HCEC 1CT (cell line): ENCODE measurements at regions not wholly inside any gene's neighbourhood (a gene's known extent, or its start where the extent isn't known, plus 50 kb on each side); places are given as distances from the start of the nearest gene placed in this dataset.

ENCODE experiments used
- DNase-seq: peaks from one replicate; pipeline ENCODE4 v3.0.0-alpha.2; 2017

DNA sequence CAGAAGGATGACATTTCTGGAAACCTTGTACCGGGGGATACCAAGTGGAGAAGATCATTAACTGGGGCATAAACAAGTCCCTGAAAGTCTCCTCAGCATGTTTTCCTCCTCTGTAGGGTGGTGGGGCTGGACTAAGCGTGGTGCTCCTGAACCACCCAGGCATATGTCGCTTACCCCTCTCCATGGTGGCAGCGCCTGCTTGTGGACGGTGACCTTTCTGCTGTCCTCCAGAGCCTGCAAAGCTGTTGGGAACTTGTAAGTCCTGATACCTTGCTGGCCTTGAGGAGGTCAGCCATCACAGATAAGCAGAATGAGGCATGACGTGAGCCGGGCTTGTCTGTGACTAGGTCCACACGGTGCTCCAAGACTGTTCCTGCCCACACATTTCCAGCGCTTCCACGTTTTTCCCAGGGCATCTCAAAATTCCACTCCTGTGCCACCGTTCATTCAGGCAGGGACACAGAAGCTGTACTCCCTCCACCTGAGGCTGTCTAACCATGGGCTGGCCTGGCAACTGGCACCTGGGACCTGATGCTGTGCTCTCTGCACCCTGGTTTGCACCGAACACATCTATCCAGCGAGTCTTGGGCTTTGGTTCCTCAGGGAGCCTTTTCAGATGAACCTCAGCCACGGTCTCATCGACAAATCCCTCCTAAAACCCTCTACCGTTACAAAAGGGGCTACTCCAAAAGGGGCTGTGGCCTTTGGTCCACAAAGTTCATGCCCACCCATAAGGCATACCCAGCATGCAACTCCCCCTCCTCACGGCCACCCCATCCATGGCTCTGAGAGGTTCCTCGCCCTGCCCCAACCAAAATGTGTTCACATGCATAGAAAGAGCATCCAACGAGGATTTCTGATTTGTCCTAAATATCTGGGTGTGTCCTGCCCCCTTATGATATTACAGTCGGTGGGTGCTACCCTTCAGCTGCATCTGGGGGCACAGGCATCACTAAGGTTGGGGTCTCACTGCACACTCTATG, 199.6 kb upstream of the DIO3 start:
- no peak for DNase-seq

DNA sequence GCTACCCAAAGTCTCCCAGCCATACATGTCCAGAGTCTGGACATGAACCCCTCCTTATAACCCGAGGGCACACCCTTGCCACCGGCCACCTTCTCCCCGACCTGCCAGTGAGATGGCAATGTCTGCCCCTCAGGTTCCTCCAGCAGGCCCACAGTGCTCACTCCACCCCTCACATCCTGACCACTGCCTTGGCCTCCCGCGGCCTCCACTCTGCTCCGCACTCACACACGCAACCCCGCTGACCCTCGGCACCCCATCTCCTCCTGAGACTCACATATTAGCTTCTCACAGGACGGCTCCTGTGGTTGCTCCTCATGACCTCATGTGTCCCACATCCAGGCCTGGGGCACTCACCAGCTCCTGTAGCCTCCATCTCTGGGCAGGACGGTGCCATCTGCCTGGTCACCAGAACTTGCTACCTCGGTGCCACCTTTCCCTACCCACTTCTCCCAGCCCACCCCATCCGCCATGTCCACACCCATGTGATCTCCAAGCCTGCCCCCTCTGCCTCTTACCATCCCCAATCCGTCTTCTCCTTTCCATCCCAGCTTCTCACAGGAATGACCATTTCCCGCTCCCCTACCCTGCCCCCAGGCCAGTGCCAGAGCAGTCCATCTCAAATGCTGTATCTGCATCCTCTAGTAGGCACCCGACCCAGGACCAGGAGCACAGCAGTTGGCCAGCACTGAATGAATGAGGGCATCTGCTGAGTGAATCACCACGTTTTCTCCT, 198.6 kb upstream of the DIO3 start:
- no peak for DNase-seq

DNA sequence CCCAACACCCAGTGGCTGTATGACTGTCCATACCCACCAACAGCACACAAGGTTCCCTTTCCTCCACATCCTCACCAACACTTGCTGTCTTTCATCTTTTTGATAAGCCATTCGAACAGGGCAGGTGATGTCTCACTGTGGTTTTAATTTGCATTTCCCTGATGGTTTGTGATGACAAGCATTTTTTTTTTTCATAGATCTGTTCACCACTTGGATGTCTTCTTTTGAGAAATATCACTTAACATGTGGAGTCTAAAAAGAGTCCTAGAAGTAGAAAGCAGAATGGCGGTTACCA, 198.1 kb upstream of the DIO3 start:
- no peak for DNase-seq

DNA sequence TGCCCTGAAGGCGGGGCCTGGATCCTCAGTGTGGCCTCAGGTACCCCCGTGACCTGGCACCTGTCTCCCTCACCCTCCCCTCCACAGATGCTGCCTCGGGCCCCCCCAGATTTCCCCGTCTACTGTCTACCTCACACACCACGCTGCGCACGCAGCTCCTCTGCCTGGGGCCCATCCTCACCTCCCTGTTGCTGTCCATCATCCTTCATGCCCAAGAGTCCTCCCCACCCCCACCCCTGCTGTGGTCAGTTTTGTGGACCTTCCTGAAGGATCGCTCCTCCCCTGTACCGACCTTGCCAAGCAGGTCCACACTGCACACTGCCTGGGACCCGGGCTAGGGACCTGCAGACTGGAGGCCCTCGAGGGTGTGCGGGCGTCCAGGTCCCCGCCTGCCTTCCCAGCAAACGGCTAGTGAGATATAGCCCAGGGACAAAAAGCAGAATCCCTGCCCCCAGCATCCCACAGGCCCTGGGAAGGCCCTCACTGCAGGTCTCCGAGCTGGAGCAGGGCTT, 197.4 kb upstream of the DIO3 start:
- no peak for DNase-seq

DNA sequence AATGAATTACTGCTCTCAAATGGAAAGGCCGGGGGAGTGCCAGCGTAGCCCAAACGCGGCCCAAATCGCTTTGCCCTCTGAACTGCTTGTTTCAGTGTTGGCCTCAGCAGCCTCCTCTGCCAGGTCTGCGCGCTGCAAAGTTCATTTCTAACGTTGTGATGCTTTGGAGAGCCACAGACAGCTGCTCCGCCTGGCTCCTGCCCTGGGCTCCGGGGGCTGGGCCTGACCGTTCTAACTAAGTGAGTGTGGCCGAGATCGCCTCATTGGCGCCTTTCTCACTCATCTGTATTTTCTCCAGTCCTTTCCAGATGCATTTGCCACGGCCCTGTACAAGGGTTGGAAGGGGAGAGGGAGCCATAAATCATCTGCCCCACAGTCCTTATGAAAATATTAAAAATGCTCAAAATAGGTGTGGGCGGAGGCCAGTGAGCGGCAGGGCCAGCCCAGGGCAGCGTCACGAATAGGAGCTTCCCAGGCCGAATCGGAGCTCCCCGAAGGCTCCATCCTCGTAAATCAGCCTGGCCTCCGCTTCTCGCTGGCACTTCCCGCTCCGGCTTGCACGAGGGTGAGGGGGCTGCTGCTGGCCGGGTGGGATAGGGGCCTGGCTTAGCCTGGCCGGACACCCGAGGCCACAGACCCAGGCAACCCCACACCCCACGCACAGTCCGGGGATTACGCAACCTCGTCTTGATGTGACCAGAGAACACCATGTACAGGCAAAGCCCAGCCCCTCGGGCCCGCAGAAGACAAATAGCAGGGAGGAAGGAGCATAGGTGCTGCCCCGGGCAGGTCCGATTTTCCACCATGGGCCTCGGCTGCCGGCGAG, 196.6 kb upstream of the DIO3 start:
- DNase-seq, result no peak

DNA sequence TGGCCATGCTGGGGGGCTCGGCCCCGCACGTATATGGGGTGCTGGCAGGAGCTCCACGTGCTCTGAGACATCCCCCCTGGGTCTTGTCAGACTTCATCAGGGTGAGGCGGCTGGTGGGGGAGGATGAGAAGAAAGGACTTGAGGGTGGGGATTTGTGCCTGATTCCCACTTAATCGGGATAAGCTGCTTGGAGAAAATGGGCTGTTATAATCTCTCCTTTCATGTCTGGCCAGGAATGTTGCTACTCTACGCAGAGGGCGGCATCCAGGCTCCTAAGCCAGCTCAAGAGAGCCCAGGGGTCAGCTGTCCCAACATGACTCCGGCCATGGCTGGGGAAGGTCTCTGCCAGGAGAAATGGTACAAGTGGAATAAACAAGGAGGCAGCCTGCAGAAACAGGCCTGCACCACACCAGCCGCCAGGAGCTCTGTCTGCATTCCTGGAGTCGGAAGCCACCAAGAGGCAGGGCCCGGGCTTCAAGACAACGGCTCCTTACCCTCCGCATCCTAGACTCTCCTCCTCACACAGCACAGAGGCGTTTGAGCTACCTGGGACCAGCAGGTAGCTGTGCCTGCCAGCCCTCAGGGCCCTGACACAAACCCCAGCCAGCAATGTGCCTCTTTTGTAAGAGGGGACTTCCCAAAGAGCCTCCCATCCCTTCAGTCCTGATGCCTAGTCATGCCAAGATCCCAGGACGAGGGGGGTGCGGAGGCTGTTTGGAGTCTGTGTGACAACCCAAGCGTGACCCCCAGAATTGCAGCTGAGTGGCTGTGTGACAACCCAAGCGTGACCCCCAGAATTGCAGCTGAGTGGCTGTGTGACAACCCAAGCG, 195.8 kb upstream of the DIO3 start:
- DNase-seq, result no peak

DNA sequence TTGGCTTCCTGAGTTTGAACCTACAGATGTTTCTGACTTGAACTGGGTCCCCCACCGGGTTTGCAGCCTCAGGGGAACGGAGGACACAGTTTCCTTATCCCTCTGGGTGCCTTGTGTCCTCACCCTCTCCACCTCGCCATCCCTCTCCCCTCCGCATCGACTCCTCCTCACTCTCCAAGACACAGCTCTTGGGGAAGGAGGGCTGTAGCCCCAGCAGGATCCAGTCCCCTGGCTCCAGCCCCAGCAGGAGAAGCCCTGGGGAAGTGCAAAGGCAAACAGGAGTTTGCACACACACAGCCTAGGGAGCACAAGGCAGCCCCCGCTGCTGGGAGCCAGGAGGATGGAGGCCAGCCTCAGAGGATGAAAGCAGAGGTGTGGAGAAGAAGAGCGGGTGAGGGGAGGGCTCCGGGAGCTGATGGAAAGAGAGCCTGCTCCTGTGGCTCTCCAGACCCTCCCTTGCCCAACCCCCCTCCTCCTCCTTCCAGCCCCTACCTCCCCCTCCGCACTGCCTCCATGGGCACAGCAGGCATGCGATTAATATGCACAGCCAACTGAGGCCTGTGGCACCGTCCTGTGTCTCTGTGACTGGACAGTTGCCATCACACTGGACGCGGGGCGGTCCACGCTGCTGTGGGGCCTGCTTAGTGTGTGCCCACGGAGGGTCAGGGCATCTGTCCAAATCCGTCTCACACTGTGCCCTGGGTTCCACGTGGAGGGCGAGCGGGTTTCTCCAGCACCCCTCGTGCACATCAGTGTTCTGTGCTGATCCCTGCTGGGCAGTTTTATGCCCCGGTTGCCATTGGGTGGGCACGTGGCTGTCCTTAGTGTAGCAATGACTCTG, 193.7 kb upstream of the DIO3 start:
- no peak for DNase-seq

DNA sequence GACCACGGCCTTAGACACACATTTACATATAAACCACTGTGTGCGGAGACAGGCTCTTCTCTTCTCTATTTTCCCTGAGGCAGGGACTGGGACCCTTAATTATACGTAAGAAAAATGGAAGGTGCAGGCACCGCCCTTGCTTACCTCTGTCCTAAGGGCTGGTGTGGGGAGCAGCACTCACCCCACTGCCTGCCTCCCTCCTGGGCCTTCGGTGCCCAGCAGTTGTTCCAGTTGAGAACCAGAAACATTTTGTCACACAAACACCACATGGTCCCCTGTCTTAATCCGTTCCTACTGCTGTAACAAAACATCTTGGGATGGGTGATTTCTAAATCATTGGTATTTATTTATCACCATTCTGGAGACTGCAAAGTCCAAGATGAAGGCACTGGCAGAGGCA, 192.7 kb upstream of the DIO3 start:
- DNase-seq, result no peak

DNA sequence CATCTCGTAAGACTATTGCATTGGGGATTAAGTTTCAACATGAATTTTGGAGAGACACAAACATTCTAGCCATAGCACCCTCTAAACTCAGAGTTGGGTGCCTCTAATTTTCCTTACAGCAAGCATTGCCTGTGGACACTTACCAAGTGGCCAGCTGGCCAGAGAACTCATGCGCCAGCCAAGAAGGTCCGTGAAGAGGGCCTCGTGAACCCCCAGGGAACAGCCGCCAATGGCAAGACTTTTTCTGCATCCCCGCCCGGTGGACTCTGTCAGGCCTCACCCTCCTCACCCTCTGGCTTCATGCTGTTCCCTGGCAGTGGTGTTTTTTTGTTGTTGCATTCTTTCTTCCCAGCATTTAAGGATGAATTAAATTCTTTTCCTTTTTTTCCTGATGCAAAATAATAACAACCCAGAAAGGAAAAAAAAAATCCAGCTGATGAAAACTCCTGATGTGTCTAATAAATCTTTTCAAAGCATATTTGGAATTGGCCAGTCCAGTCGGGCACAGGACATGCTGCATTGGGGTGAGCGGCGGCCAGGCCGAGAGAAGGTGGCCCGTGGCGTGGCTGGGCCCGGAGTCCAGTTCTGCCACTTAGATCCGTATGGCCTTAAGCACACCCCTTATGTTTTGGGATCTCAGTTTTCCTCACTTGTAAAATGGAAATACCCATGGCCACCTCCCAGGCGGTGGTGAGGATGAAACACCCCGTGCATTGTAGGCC, 191.9 kb upstream of the DIO3 start:
- DNase-seq, result no peak

DNA sequence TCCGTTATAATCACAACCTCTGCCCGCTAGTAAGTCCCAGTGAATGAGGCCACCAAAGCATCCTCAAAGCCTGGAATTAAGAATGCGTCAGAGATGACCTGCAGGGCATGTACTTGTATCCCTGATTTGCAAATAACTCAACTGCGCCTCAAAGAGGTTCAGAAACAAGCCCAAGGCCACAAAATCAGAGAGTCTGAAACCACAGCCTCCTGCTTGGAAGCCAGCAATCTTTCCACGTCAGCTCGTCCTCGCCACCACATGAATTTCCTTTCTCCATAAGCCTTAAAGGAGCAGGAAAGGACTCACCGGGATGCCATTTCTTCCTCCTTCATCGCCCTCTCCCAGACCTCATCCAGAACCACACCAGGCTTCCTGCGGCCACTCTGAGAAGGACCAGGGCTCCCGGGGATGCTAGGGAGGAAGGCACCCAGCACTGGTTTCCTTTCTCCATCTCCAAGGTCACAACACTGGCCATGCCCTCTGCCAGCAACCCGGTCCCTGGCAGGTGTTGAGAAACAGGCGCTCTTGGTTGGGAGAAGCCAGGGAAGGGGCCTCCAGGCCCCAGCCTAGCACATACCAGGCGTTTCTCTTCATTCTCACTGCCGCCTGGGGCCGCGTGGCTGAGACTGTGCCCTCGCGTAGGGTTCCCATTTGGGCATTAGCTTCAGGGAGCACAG, 191.2 kb upstream of the DIO3 start:
- no peak for DNase-seq

DNA sequence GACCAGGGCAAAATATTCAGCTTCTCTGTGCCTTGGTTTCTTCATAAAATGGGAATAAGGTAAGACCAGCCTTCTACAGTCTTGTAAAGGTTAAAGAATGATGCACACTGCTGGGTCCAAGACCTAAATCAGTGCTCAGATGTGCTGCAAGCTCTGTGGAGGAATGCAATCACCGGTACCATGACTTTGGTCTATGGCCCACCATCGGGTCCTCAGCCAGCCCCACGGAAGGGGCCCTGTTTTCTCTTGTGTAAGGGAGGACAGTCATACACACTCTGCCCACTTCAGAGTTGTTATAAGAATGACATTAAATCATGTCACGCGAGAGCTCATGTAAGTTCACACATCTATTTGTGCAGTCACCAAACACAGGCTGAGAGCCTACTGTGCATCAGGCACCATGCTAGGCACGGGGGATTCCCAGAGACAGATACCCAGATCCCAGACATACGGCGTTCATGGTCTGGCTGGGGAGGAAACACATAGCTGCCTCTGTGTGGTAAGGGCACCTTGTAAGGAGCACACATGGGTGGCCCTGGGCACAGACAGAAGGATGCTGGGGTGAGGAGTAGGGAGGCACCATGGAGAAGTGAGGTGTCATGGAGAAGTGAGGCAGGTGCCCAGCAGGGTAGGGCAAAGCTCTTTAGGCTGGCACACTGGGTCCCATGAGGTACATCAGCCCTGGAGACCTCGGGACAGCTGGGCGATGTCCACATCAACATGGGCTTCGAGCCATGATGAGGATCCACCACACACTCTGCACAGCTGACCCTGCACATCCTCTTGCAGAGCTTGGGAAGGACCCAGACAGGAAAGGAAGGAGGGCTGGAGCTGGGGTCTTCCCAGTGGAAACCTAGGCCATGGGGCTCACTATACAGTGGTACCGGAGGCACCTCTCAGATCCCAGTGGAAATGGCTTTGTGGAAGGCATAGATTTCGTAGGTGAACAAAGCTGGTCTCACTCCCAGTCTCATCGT, 190.4 kb upstream of the DIO3 start:
- no peak for DNase-seq

DNA sequence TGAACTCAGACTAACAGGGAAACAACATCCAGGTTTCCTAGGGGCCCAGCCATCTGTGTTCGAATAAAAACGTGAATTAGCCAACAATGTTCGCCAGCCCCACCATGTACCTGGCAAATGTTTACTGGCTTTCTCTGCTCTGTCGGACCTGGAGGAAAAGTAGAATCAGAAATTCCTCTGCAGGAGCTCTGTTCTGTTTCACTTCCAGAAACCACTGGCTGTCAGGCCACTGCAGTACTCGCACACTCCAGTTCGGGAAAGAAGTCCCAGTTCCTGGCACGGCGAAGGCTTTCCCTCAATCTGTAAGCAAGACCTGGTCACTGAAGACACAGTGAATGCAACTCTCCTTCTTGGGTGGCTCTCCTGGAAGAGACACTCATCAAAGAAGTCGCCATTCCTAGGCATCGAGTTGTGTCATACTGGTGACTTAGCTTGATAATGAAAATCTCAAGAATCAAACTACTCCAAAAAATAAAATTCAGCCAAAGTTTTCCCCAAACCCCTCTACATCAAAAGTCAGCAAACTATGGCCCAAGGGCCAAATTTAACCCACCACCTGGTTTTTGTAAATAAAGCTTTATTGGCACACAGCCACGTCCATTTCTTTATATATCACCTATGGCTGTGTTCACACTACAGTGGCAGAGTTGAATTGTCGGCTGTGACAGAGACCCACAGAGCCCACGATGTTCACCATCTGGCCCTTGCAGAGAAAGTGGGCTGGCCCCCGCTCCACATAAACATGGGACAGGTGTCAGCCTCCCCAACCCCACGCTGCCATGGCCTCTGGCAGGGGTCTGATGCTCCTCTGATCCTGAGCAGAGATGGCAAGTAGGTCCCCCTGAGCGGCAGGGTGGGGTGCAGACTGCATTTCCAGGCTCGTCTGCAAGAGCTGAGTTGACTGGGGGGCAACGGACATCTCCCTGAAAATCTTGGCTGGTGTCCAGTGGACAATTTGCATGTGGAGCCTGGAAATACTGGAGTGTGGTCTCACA, 189.2 kb upstream of the DIO3 start:
- DNase-seq, result no peak

DNA sequence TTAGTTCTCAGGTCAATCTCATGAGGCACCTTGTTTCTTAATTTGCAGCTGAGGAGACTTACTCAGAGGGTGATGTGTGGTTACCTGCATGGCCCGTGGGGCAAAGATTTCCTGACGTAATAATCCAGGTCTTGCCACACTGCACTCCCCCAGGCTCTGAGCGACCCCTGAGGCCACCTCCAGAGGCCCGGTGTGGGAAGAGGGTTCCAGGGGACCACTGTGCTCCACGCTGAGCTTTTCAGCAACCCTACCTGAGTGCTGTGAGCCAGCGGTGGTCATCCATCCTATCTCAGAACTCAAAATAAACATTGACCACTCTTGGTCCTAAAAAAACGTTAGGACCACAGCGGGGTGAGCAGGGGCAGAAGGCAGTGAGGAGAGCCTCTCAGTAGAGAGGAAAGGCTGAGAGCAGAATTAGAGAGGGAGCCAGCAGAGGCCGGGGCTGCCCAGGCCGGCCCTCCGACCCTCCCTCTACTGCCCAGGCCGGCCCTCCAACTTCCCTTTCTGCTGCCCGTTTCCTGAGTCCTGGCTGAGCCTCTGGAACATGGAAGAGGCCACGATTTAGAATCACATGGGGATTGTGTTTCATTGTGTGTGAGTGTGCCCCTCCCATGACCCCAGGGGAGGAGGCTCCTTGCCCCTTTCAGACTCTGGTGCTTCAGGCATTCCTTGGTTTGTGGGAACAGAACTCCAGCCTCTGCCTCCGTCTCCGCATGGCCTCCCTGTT, 188.2 kb upstream of the DIO3 start:
- no peak for DNase-seq

DNA sequence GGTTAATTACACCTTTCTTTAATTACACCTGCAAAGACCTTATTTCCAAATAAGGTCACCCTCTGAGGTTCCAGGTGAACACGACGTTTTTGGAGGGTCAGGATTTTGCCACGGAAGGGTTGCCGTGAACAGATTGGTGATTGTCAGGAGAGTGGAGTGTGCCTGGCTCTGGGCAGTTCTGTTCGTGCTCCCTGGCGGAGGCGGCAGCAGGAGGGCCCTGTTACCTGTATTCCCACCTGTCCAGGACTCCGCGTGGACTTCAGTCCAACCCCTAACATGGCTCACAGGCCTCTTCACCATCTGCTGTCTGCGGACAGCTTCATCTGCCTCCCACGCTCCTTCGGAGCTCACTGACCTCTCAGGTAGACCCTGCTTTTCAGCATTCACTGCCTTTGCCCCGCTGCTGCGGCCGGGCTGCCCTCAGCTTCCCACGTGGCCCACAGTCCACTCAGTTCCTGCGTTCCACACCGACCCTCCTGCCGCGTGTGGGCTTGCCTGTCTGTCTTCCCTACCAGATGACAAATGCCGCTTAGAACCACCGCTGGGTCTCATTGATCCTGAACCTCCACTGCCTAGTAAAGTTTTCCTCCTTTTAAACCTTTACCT, 187.5 kb upstream of the DIO3 start:
- DNase-seq, result no peak

DNA sequence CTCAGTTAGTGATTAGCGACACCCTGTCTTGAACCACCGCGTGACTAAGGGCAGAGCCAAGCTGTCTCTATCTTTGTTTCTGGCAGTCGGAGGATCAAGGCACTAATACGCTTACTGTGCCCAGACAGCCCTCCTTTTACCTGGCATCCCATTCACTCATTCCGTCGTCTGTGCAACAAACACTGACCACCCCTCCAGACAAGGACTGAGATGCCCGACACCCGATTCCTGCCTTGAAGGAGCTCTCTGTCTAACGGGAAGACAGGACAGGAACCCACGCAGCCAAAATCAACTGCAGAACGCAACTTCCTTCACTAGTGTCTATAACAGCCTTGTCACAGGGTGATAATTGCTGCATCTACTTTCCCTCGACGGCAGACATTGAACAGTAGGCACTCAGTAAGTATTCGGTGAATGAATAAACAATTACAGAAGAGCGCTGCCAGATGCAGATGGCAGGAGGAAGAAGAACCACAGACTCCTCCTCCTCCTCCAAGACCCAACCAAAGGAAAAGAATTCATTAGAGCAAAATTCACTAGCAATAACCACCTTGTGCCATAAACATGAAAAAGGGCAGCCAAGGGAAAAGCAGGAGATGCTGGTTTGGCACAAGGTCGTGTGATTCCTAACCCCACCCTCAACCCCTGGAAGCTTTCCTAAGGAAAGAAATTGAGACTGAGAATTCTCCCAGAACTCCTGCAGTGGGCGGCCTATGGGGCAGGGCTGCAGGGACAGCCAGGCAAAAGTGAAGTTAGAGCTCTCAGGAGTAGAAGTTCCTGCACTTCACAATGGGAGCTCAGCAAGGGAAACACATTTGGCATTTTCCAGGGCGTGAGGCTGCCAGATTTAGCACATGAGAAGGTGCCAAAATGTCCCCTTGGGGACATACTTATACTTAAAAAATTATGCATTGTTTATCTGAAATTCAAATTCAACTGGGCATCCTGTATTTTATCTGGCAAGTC, 186.6 kb upstream of the DIO3 start:
- no peak for DNase-seq
